HG03565 (cell line): ENCODE measurements at regions not wholly inside any gene's neighbourhood (a gene's known extent, or its start where the extent isn't known, plus 50 kb on each side); places are given as distances from the start of the nearest gene placed in this dataset.
"Not testable (repeated sequence)": the region's sequence is repeated elsewhere in the genome, so short reads cannot be mapped to it uniquely, and the experiment has no call there.

Source experiments
- ATAC-seq: cut with Tn5 transposase; IDR thresholded peaks from one replicate; pipeline ENCODE4 v1.9.1; 2021; ENCODE audit warnings: mild to moderate bottlenecking, moderate library complexity; ENCODE audit not compliant: unreplicated experiment

DNA sequence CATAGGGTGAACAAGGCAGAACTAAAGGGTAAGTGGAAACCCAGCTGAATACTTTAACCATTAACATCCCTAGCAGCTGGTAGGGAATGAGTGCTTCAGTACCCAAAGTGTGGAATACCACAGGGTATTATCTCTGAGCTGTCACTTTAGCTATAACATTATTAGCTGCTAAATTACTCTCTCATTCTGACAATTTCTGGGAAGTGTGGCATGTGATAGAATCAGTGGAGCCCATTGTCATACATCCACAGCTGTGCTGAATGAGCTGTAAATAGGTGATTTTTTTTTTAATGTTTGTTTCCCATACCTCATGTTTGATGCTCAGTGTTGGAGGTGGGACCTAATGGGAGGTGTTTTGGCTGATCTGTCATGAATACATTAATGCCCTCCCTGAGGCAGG lies 894.3 kb downstream of the DIPK2A start:
- no peak for ATAC-seq

DNA sequence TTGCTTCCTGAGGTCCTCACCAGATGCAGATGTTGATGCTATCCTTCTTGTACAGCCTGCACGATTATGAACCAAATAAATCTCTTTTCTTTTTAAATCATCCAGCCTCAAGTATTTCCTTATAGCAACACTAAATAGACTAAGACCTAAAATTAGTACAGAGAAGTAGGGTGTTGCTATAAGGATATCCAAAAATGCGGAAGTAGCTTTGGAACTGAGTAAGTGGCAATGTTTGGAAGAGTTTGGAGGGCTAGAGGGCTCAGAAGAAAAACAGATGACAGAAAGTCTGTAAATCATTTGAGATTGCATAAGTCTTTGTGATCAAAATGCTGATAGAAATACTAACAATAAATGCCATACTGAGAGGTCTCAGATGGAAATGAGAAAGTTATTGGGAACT lies 894.9 kb downstream of the DIPK2A start:
- ATAC-seq, result no peak

DNA sequence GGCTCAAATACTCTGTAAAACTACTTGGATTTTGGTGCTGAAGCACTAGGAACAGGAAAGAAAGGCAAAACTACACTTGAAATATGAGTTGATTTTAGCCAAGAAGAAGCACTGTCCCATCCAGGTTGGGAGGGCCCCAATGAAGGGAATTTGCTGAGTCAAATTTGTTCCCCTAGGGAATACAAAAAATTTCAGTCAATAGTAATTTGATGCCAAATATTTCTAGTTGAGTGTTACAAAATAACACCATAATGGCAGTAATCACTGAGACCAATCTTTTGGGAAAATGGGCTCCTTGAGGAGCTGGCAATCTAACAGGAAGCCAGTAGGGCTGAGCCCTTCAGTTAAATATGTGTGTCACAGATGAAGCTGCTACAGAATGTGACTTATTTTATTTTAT lies 896.9 kb downstream of the DIPK2A start:
- no peak for ATAC-seq

DNA sequence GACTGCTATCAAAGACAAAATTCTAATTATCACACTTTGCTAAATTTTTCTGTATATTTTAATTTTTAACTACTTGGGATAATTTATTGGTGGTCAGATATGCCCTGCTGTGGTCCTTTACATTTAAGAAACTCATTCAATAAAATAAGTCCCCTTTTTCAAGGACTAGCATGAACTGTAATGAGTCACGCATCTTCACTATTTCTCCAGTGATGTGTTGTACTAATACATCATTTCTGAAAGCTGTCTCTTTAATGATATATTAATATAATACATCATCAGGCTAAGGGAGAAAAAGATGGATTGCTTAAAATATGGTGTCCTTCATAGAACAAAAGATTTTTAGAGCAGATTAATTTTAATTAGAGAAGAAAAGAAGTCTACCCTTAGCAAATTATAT lies 901.4 kb downstream of the DIPK2A start:
- ATAC-seq, result no peak

DNA sequence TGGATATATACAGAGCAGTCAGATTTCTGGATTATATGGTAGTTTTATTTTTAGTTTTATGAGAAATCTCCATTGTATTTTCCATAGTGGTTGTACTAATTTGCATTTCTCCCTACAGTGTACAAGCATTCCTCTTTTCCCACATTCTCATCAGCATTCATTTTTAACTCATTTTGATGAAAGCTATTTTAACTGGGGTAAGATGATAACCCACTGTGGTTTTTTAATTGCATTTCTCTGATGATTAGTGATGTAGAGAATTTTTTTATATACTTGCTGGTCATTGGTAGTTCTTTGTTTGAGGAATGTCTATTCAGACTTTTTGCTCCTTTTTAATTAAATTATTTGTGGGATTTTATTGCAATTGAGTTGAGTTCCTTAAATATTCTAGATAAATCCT lies 903.6 kb downstream of the DIPK2A start:
- ATAC-seq, result no peak

DNA sequence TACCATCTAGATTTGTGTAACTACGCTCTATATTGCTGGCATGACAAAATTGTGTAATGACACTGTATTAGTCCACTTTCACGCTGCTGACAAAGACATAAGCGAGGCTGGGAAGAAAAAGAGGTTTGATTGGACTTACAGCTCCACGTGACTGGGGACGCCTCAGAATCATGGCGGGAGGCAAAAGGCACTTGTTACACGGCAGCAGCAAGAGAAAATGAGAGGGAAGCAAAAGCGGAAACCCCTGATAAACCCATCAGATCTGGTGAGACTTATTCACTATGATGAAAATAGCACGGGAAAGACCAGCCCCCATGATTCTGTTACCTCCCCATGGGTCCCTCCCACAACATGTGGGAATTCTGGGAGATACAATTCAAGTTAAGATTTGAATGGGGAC lies 905.7 kb downstream of the DIPK2A start:
- ATAC-seq, result no peak

DNA sequence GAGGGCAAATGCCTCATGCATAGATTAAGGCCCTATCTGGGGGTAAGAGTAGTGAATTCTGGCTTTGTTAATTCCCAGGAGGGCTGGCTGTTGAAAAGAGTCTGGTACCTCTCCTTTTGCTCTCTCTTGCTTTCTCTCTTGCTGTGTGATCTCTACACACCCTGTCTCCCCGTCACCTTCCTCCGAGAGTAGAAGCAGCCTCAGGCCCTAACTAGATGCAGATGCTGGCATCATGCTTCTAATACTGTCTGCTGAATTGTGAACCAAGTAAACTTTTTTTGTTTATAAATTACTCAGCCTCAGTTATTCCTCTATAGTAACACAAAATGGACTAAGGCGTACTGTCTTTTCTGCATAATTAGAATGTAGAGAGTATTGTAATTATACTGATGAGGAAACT lies 908.1 kb downstream of the DIPK2A start:
- no peak for ATAC-seq

DNA sequence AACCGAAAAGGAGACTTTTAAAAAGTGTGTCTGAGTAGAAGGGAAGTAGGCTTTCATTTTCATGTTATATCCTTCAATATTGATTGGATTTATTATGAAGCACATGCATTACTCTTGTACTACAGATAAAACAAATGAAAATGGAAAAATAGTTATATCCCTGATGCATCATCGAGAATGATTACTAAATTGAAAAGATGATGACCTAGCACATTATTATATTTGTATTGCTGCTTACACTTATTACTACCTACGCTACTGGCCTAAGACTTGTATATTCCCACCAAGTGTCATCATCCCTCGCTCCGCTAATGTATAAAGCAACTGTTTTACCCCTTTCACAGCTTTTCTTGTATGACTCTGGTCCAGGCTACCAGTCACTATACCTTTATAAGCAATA lies 922.4 kb downstream of the DIPK2A start:
- no peak for ATAC-seq

DNA sequence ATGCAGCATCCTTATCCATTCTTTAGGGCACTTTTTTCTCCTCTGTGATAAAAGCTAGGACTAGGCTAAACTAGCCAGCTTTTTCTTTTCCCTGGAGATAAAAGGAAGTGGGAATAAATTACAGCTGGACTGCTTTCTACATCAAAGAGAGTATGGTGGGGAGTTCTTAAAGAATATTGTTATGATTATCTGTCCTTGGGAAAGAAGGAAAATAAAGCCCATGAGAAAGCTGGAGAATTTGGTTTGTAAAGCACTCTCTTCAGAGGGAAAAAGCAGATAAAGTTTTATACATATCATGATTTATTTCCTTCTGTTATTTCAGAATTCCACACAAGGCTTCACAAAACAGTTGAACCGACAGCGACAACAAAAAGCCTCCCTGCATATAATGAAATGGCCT lies 923.0 kb downstream of the DIPK2A start:
- ATAC-seq, result no peak

DNA sequence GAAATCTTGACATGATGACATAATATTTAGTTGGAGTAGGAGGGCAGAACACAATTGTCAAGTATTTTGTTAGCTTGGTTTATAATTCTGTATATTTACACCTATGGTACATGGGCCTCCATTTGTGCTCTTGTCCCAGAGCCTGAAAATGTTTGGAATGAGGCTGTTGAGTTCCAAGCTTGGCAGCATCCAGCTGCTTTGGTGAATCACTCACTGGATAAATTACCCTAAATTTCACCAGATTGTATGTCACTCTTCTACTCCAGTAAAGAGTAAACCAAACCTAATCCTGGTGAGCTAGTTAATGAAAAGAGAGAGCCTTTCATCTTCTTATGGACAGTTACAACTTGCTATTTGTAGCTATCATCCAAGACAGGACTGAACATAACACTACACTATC lies 928.7 kb downstream of the DIPK2A start:
- no peak for ATAC-seq

DNA sequence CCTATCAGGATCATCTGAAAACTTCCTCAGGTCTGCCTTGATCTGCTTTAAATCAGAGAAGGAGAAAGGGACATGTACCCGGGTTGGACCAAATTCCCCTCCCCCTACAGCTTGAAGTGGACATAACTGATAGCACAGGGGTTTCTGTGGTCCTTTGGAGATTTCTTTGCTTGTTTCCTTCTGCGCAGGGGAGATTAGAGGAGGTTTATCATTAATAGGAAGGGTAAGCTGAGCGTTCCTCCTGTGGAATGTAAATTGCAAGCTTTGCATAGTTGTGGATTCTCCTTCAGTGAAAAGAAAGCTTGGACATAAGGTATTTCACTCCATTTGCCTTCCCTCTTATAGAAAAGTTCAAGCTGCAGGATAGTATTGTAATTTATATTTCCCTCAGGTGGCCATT lies 936.0 kb downstream of the DIPK2A start:
- ATAC-seq, result not testable (repeated sequence)

DNA sequence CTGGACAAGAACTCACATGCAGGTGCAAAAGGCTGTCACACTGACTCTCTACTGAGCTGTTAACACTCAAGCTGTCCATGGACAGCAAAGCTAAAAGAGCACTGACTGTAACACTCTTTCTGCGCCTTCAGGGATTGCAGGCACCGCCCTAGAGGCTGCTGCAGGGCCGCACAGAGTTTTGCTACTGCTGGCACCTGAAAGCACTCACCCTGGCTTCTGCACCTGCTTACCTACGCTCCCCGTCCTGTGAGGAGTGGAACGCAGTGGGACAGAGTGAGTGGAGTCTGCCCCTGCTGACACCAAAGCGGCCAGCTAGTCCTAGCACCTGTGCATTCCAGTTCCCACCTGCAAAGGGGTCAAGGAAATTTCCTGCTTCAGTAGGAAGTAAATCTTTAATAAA lies 941.3 kb downstream of the DIPK2A start:
- ATAC-seq, result no peak

DNA sequence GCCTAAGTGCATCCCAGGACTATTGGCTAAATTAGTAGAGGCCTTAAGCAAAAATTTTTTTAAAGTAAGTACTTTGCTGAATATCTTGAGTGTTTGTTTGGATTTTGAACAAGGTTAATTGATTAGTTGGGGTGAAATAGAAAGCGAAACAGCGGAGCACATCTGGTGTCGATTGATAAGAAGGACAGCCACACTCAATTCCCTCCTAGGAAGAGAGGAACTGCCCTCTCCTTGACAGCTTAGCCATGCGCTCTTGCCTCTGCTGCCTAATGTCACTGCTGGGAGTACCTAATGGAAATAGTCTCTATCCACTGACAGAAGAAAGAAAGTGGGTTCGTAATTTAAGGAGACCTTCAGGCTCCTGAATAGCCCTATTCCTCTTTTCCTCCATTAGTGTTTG lies 943.6 kb downstream of the DIPK2A start:
- no peak for ATAC-seq

DNA sequence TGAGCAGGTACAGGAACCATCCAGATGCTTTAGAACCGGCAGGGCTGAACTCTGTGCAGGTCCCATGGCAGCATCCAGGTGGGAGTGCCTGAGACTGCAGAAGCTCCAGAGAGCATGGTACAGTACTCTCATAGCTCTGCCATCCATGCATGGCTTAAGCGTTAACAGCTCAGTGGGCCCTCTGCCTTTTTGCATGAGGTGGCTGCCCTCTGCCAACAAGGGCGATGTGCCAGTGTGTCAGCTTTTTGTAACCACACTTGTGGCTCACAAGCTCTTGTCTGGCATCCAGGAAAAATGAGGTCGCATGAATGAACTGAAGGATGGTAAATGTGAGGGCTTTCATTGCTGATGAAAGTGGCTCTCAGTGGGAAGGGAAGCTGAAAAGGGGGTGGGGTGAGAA lies 950.1 kb downstream of the DIPK2A start:
- no peak for ATAC-seq

DNA sequence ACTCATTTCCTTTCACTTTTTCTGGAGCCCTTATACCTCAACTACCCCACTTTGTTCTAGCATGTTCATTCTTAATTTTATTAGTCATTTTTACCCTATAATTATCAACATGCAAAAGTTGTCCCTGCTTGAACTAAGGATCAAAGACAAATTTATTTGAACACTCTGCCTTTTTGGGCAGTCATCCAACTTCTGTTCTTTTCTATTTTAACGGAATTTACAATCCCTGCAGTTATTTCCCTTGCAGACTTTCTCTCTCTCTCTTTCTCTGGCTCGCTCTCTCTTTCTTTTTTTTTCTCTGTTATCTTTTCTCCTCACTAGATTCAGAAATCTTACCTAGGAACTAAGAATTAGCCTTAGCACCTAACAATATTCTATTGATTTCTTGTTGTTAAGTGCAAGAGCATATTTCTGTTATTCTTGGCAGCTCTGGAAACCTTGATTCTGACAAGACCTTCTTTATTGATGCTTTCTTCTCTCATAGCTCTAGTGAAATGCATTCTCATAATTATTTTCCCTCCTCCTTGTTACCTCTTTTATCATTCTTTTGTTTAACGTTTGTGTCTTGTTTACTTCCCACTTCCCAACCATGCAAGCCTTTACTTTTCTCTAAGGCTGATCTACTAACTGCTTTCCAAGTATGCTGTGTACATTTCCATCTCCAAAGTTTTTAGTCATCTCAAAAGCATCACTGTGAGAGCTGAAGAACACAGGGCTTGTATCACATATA lies 951.6 kb downstream of the DIPK2A start:
- no peak for ATAC-seq

DNA sequence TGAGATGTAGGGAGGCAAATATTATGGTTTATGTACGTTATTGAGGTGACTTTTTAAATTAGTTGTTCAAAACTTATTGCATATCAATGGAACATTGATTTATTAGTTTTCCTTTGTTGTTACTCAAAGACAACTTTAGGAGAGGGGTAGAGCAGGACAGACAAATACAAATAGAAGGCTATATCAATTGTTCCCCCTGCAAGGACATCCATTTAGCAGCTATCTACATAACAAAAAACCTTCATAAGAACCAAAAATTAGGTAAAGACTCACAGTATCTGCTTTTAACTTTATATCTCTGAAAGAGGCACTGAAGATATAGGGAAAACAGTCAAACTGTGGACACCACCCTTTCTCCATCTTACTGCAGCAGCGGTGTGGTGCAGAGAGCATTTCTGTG lies 958.8 kb downstream of the DIPK2A start:
- no peak for ATAC-seq

DNA sequence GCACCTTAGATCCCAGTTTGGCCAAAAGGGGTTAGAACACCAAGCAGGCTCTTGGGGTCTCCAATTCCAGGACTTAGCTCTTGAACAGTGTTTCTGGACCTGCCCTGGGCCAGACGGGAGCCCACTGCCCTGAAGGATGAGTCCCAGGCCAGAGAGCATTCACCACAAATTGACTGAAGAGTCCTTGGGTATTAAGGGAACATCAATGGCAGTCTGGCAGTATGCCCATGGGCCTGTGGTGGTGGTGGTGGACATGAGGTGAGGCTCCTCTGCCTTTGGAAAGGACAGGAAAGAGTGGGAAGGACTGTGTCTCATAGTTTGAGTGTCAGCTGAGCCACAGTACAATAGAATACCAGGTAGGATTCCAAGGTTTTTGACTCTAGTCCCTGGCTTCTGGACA lies 960.0 kb downstream of the DIPK2A start:
- ATAC-seq, result no peak

DNA sequence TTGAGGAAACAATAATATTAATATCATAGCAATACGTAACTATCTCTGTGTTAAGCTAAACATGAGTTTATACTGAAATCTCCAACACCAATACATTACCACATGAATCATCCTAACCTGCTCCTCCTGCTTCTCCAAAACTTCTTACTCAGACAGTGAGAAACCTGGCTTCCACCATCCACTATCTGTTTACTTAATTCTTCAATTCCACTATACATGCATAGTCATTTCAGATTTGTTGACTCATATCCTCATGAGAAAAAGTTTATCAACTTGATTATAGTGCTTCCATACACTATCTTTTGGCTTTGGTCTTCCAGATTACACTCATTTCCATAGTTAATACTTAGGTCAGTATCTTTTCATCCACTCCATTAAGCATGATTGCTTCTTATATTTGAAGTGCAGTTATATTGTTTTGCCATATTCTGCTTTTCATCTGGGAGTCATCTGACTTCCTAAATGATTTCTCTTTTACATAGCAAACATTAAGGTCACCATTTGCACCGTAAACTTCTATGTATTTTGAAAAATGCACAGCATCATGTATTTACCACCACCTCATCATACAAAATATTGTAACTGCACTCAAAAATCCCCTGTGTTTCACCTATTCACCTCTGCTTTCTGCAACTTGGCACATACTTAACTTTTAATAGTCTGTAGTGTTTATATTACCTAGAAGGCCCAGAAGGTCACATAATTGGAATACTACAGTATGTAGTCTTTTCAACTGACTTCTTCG lies 970.6 kb downstream of the DIPK2A start:
- no peak for ATAC-seq

DNA sequence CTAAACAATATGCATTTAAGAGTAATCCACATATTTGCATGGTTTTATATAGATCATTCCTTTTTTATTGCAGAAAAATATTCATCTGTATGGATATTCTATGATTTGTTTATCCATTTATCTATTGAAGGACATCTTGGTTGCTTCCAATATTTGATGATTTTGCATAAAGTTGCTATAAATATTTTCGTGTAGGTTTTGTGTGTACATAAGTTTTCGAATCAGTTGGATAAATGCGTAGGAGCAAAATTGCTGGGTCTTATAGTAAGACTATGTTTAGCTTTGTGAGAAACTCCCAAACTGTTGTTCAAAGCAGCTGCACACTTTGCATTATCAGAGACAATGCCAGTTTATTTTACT lies 971.2 kb downstream of the DIPK2A start:
- no peak for ATAC-seq

DNA sequence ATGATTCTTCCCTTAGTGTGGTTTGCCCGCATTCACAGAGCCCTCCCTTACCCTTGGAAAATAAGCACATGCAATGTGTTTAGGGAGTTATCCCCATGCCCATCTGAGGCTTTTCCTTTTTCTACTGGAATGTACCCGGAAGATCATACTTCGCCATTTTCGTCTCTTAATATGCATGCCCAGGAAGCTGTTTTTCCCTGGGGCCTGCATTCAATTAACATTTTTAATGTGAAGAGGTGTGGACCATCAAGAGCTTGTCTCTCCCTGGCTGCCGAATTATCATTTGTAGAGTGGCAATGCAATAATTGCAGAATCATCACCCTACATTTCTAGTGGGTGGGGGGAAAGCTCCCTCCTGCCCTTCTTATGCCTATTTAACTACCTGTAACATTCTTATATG lies 976.3 kb downstream of the DIPK2A start:
- no peak for ATAC-seq

DNA sequence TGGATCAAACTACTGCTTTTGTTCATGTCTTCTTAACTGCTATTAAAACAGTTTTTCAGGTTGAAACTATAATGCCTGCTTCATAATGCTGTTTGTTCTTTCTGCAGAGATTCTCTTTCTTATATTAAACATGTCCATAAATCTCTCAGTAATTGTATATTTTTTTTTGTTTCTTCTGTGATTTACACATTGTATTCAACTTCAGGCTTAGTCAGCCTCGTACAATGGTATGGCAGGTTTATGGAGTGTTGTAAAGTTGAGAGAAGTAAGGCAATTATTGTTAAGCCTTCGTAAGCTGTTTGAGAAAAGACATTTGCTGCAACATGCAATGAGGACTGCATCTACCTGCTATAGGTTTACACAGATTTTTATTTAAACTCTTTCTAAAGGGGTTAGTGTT lies 977.1 kb downstream of the DIPK2A start:
- no peak for ATAC-seq

DNA sequence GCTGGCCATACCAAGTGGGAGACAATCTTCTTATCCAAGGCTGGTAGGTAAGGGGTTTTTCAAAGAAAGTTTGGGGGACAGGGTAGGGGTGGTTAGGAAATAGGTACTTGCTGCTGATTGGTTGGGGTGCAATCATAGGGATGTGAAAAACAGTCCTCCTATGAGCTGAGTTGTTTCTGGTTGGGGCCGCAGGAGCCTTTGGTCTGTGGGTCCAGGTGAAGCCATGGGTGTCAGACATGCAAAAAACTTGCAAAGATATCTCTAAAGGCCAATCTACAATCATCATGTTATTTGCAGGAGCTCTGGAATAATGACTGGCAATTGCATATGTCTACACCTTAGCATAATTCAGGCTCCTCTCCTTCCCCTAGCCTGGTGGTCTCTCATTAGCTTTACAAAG lies 982.3 kb downstream of the DIPK2A start:
- ATAC-seq, result no peak
